Tibial nerve (tissue), 4 donors: ENCODE measurements at regions not wholly inside any gene's neighbourhood (a gene's known extent, or its start where the extent isn't known, plus 50 kb on each side); places are given as distances from the start of the nearest gene placed in this dataset.

Experiments
- CTCF ChIP-seq, 5 experiments: fragments of 200-600 bp in 3 of 5; fragments of 450-650 bp in 2 of 5; sonication (generic) in 3 of 5; IDR thresholded peaks; one replicate each; pipeline ENCODE4 v1.5.1; 2016 to 2019; ENCODE audit warnings: antibody characterized with exemption in 5 of 5, mild to moderate bottlenecking in 3 of 5, moderate library complexity in 2 of 5
- EP300 ChIP-seq, 2 donors: sonication (generic); formaldehyde crosslinking; IDR thresholded peaks; one replicate each; pipeline ENCODE4 v1.6.1; 2017; ENCODE audit warnings: antibody characterized with exemption in 2 of 2, mild to moderate bottlenecking in 1 of 2
- POLR2A ChIP-seq, 2 donors: fragments of 450-650 bp; IDR thresholded peaks; one replicate each; pipeline ENCODE4 v1.6.1; 2017; ENCODE audit warnings: antibody characterized with exemption in 2 of 2, mild to moderate bottlenecking in 2 of 2, moderate library complexity in 2 of 2

GRCh38 chr21:14598065-14598464 is 52.0 kb upstream of the SAMSN1 start:
- TF ChIP-seq CTCF (IDR thresholded peaks at IDR 0.05) (no peak), POLR2A (IDR thresholded peaks at IDR 0.05) (no peak), EP300 (IDR thresholded peaks at IDR 0.05) (no peak)
